H1 (cell line): ENCODE measurements at regions not wholly inside any gene's neighbourhood (a gene's known extent, or its start where the extent isn't known, plus 50 kb on each side); places are given as distances from the start of the nearest gene placed in this dataset.
A peak's percentile ranks its signal among the peaks of the same experiment; 100 is the strongest.

Source experiments
- CTCF ChIA-PET: fragments of 300-600 bp; sonication (Branson Sonifier 250); formaldehyde crosslinking; loops from one replicate; lab custom pipeline; 2021; ENCODE audit not compliant: partially characterized antibody; lab: Charles Lee
- POLR2A ChIA-PET: fragments of 300-600 bp; sonication (Branson Sonifier 250); formaldehyde crosslinking; loops from one replicate; lab custom pipeline; 2021; ENCODE audit warnings: inconsistent platforms; ENCODE audit not compliant: partially characterized antibody; lab: Charles Lee
- DNase-seq, 2 experiments: peaks; one replicate each; pipeline versions ENCODE4 v3.0.0 to v3.0.0-alpha.2; 2010 to 2022; ENCODE audit warnings: low spot score in 2 of 2, low read depth in 1 of 2, mixed read lengths in 1 of 2
- FAIRE-seq: peaks from 2 replicates; lab custom pipeline; 2011; peaks lifted over from hg19 to GRCh38; lab: Jason Lieb, UNC
- H2AFZ ChIP-seq: 2 replicates; pipeline ENCODE4 v1.8.1; 2012; ENCODE audit warnings: low read length, inconsistent platforms
- H2AK5ac ChIP-seq: 2 replicates; pipeline ENCODE4 v1.6.1; 2013; ENCODE audit warnings: low read depth, low read length
- H2BK120ac ChIP-seq: replicated peaks from 2 replicates; pipeline ENCODE3; 2013; ENCODE audit warnings: low read depth, low read length, inconsistent platforms
- H2BK12ac ChIP-seq: 2 replicates; pipeline ENCODE4 v1.6.1; 2013; ENCODE audit warnings: low read depth, low read length
- H2BK15ac ChIP-seq: 2 replicates; pipeline ENCODE4 v1.6.1; 2013; ENCODE audit warnings: low read length
- H2BK20ac ChIP-seq: 2 replicates; pipeline ENCODE4 v1.6.1; 2013; ENCODE audit warnings: low read length
- H2BK5ac ChIP-seq: 2 replicates; pipeline ENCODE4 v1.6.1; 2013; ENCODE audit warnings: low read depth, low read length
- H3K14ac ChIP-seq: 2 replicates; pipeline ENCODE4 v1.6.1; 2013; ENCODE audit warnings: inconsistent platforms; ENCODE audit not compliant: insufficient read length
- H3K18ac ChIP-seq: 2 replicates; pipeline ENCODE4 v1.6.1; 2013; ENCODE audit warnings: low read length; ENCODE audit errors: extremely low read depth
- H3K23ac ChIP-seq: 2 replicates; pipeline ENCODE4 v1.6.1; 2013; ENCODE audit warnings: inconsistent platforms; ENCODE audit not compliant: insufficient read length
- H3K23me2 ChIP-seq: 2 replicates; pipeline ENCODE4 v1.6.1; 2013; ENCODE audit warnings: low read depth, low read length
- H3K27ac ChIP-seq: 2 replicates; pipeline ENCODE4 v1.6.1; 2011; ENCODE audit warnings: low read depth, low read length, inconsistent platforms
- H3K27me3 ChIP-seq, 4 experiments: replicated peaks in 1 of 4; 1 replicate in 1 of 4; 2 replicates in 3 of 4; pipeline versions ENCODE4 v1.6.1 to v1.8.1; 2011 to 2013; ENCODE audit warnings: low read length in 3 of 4, mild to moderate bottlenecking in 3 of 4, inconsistent platforms in 2 of 4, mixed read lengths in 2 of 4, moderate library complexity in 1 of 4; ENCODE audit not compliant: control insufficient read depth in 3 of 4, insufficient read depth in 3 of 4; ENCODE audit errors: extremely low read depth in 1 of 4
- H3K36me3 ChIP-seq, 4 experiments: 2 replicates each; pipeline versions ENCODE4 v1.6.1 to v1.8.1; 2011 to 2013; ENCODE audit warnings: mild to moderate bottlenecking in 4 of 4, low read length in 3 of 4, moderate library complexity in 2 of 4, control low read depth in 1 of 4, inconsistent platforms in 1 of 4; ENCODE audit not compliant: insufficient read depth in 4 of 4, control insufficient read depth in 2 of 4
- H3K4ac ChIP-seq: replicated peaks from 2 replicates; pipeline ENCODE3; 2013; ENCODE audit warnings: low read length, low read depth, mixed read lengths, inconsistent platforms; ENCODE audit not compliant: insufficient read length
- H3K4me1 ChIP-seq, 4 experiments: replicated peaks in 1 of 4; 1 replicate in 1 of 4; 2 replicates in 3 of 4; pipeline versions ENCODE4 v1.6.1 to v1.8.1; 2011 to 2013; ENCODE audit warnings: low read length in 3 of 4, inconsistent platforms in 2 of 4, mixed read lengths in 1 of 4; ENCODE audit not compliant: insufficient read depth in 4 of 4, control insufficient read depth in 3 of 4
- H3K4me2 ChIP-seq, 2 experiments: 2 replicates each; pipeline versions ENCODE4 v1.6.1 to v1.8.1; 2011 to 2013; ENCODE audit warnings: low read depth in 2 of 2, low read length in 2 of 2, control low read depth in 1 of 2, inconsistent platforms in 1 of 2, mild to moderate bottlenecking in 1 of 2; ENCODE audit not compliant: insufficient read depth in 1 of 2
- H3K4me3 ChIP-seq, 4 experiments: fragments of 200-600, 300-600 bp in 1 of 4; sonication (generic), shearing (Covaris generic), sonication (Bioruptor Twin) in 1 of 4; 2 replicates each; pipeline versions ENCODE4 v1.5.1 to v1.8.1; 2011 to 2016; ENCODE audit warnings: low read length in 4 of 4, low read depth in 3 of 4, control low read depth in 2 of 4, inconsistent platforms in 2 of 4, mild to moderate bottlenecking in 2 of 4, mixed read lengths in 1 of 4, moderate library complexity in 1 of 4; ENCODE audit not compliant: insufficient read depth in 2 of 4; ENCODE audit errors: extremely low read depth in 1 of 4
- H3K56ac ChIP-seq: replicated peaks from 2 replicates; pipeline ENCODE3; 2013; ENCODE audit warnings: low read depth, mild to moderate bottlenecking, mixed read lengths, low read length, inconsistent platforms; ENCODE audit not compliant: insufficient read length
- H3K79me1 ChIP-seq: 2 replicates; pipeline ENCODE4 v1.6.1; 2013; ENCODE audit warnings: low read depth, low read length, control low read depth
- H3K79me2 ChIP-seq, 2 experiments: 2 replicates each; pipeline versions ENCODE4 v1.6.1 to v1.8.1; 2012 to 2013; ENCODE audit warnings: low read length in 2 of 2, mild to moderate bottlenecking in 2 of 2, inconsistent platforms in 1 of 2; ENCODE audit not compliant: insufficient read depth in 2 of 2, control insufficient read depth in 1 of 2
- H3K9ac ChIP-seq, 4 experiments: replicated peaks in 1 of 4; 1 replicate in 1 of 4; 2 replicates in 3 of 4; pipeline versions ENCODE4 v1.6.1 to v1.8.1; 2011 to 2013; ENCODE audit warnings: low read depth in 3 of 4, low read length in 3 of 4, control low read depth in 2 of 4, mild to moderate bottlenecking in 2 of 4, moderate library complexity in 2 of 4, inconsistent platforms in 1 of 4; ENCODE audit errors: extremely low read depth in 1 of 4
- H3K9me3 ChIP-seq, 2 experiments: 2 replicates each; pipeline versions ENCODE4 v1.6.1 to v1.8.1; 2012 to 2013; ENCODE audit warnings: mild to moderate bottlenecking in 2 of 2, moderate library complexity in 2 of 2, control low read depth in 1 of 2, inconsistent platforms in 1 of 2, low read depth in 1 of 2, low read length in 1 of 2, mixed read lengths in 1 of 2; ENCODE audit not compliant: insufficient read depth in 2 of 2
- H4K20me1 ChIP-seq, 2 experiments: replicated peaks in 1 of 2; 2 replicates each; pipeline versions ENCODE3 to v1.8.1; 2011 to 2013; ENCODE audit warnings: inconsistent platforms in 2 of 2, low read length in 2 of 2, mild to moderate bottlenecking in 1 of 2; ENCODE audit not compliant: insufficient read depth in 2 of 2, control insufficient read depth in 1 of 2
- H4K5ac ChIP-seq: 2 replicates; pipeline ENCODE4 v1.6.1; 2013; ENCODE audit warnings: low read length, low read depth, mixed read lengths, inconsistent platforms; ENCODE audit not compliant: insufficient read length
- H4K8ac ChIP-seq: 2 replicates; pipeline ENCODE4 v1.8.0; 2013; ENCODE audit warnings: mild to moderate bottlenecking, moderate library complexity, low read length, inconsistent platforms; ENCODE audit not compliant: insufficient read depth; ENCODE audit errors: extremely low read depth
- H4K91ac ChIP-seq: replicated peaks from 2 replicates; pipeline ENCODE3; 2013; ENCODE audit warnings: low read length, mixed read lengths, inconsistent platforms; ENCODE audit not compliant: insufficient read length
- BCL11A ChIP-seq, 2 experiments: IDR thresholded peaks; one replicate each; pipeline ENCODE4 v1.6.1; 2011; ENCODE audit warnings: low read depth in 2 of 2, low read length in 2 of 2, mild to moderate bottlenecking in 2 of 2
- CBX5 ChIP-seq: fragments of 300-800, 300-1000 bp; sonication (generic); IDR thresholded peaks from 2 replicates; pipeline ENCODE4 v1.7.1; 2016; ENCODE audit warnings: antibody characterized with exemption, low read length, low read depth
- CTBP2 ChIP-seq: IDR thresholded peaks from 2 replicates; pipeline ENCODE4 v1.7.0; 2011; ENCODE audit warnings: borderline replicate concordance, mild to moderate bottlenecking, moderate library complexity, mixed read lengths, low read length; ENCODE audit not compliant: insufficient read depth, insufficient read length
- FOSL1 ChIP-seq: IDR thresholded peaks from 2 replicates; pipeline ENCODE4 v1.6.1; 2011; ENCODE audit warnings: mild to moderate bottlenecking, low read depth, low read length, moderate library complexity; ENCODE audit not compliant: insufficient read depth
- KDM5A ChIP-seq: fragments of 200-600 bp; IDR thresholded peaks from 2 replicates; pipeline ENCODE4 v1.7.1; 2012; ENCODE audit warnings: mild to moderate bottlenecking, low read length, inconsistent platforms, mixed read lengths
- RAD21 ChIP-seq, 2 experiments: IDR thresholded peaks in 1 of 2; conservative IDR thresholded peaks in 1 of 2; 2 replicates each; pipeline ENCODE4 v1.6.1; 2011; ENCODE audit warnings: low read depth in 2 of 2, low read length in 2 of 2, improper control_type of control experiment in 1 of 2, inconsistent platforms in 1 of 2, mild to moderate bottlenecking in 1 of 2, moderate library complexity in 1 of 2
- SP2 ChIP-seq: IDR thresholded peaks from 2 replicates; pipeline ENCODE4 v1.6.1; 2012; ENCODE audit warnings: mild to moderate bottlenecking, low read length, inconsistent platforms
- TEAD4 ChIP-seq: IDR thresholded peaks from 2 replicates; pipeline ENCODE4 v1.6.1; 2012; ENCODE audit warnings: low read depth, low read length, inconsistent platforms, mixed read lengths
- WGBS, 2 experiments: shearing (Covaris generic) in 1 of 2; methylation state at CpG; one replicate each; pipeline versions ENCODE4 v1.1.6 to v1.1.7; 2013 to 2015; ENCODE audit warnings: low lambda C conversion rate in 2 of 2, mixed read lengths in 2 of 2, inconsistent platforms in 1 of 2, low coverage in 1 of 2, missing lambda C conversion rate in 1 of 2; ENCODE audit not compliant: insufficient replicate concordance in 2 of 2, insufficient coverage in 1 of 2, insufficient read length in 1 of 2; ENCODE audit errors: extremely low coverage in 1 of 2, missing lambda C conversion rate in 1 of 2; 5-methylcytosine and 5-hydroxymethylcytosine counted together

- CTCF ChIA-PET: interaction anchor here (1.0 kb wide), 2 partner anchors 11 to 13 kb away, joined by 3 read pairs; no protein-coding TSS in a partner anchor
- H3K79me2 ChIP-seq: no peaks in the 10 kb centered on the region
- 94% methylated on average over 14 of the region's 14 CpGs; no CpG with 5 or more reads in 1 of the 2 experiments for WGBS, 2 experiments
Measured at GRCh38 chr10:78933828-78934531, 134.8 kb upstream of the ZMIZ1 start.

More at GRCh38 chr10:78933828-78934531, 134.8 kb upstream of the ZMIZ1 start:
- Histone ChIP-seq H2BK20ac (no peak overlapping the region), H3K27me3 (peaks cover 0 to 3% (median 0%) of the 10 kb centered on the region in 4 experiments; a peak in 4 of 7 replicates), H3K4me1 (peaks cover 2 to 15% (median 7%) of the 10 kb centered on the region in 4 experiments; a peak in 5 of 7 replicates), H3K4me2 (no peak overlapping the region), H3K4ac (no peak overlapping the region), H3K14ac (no peak overlapping the region), H2BK120ac (no peak overlapping the region), H4K5ac (no peak overlapping the region), H2AFZ (no peak overlapping the region), H3K23me2 (no peaks in the 10 kb centered on the region), H4K8ac (no peak overlapping the region), H3K79me1 (no peaks in the 10 kb centered on the region), H3K27ac (no peak overlapping the region), H2BK5ac (no peak overlapping the region), H3K9ac (no peak overlapping the region), H4K20me1 (no peaks in the 10 kb centered on the region), H3K9me3 (no peaks in the 10 kb centered on the region), H3K36me3 (no peaks in the 10 kb centered on the region), H2AK5ac (no peak overlapping the region), H3K18ac (no peak overlapping the region), H3K56ac (no peak overlapping the region), H4K91ac (no peak overlapping the region), H2BK15ac (0 out of 2 replicates have a peak overlapping the region, but pooled peaks have one; percentile 12), H2BK12ac (no peak overlapping the region), H3K23ac (no peak overlapping the region), H3K4me3 (no peak overlapping the region)
- DNase-seq (no peak), FAIRE-seq (no peak)
- TF ChIP-seq BCL11A (IDR thresholded peaks at IDR 0.05; ENCODE audit: low read depth in 2 of 2, low read length in 2 of 2) (no peak), CTBP2 (no peak), TEAD4 (no peak), KDM5A (no peak), FOSL1 (no peak), CBX5 (no peak), RAD21 (IDR thresholded peaks at IDR 0.05 in 1 of 2, conservative IDR thresholded peaks at IDR 0.05 in 1 of 2; ENCODE audit: low read depth in 2 of 2, low read length in 2 of 2) (no peak), SP2 (no peak)
- POLR2A ChIA-PET: interaction anchor here (0.7 kb wide), 1 partner anchor 12 kb away, joined by 3 read pairs; no protein-coding TSS in a partner anchor
